Stomach (tissue), 8 donors: ENCODE measurements at regions not wholly inside any gene's neighbourhood (a gene's known extent, or its start where the extent isn't known, plus 50 kb on each side); places are given as distances from the start of the nearest gene placed in this dataset.
A peak's percentile ranks its signal among the peaks of the same experiment; 100 is the strongest.

Source experiments
- DNase-seq, 2 donors: peaks; one replicate each; pipeline versions ENCODE4 v3.0.0 to v3.0.0-alpha.2; 2013 to 2019
- H3K27ac ChIP-seq, 5 donors: fragments of 200-600 bp in 4 of 5; sonication (generic) in 4 of 5; one replicate each; pipeline ENCODE4 v1.5.1; 2013 to 2019; ENCODE audit warnings: mild to moderate bottlenecking in 1 of 5, moderate library complexity in 1 of 5
- H3K27me3 ChIP-seq, 3 donors: fragments of 200-600 bp; sonication (generic); one replicate each; pipeline ENCODE4 v1.5.1; 2017 to 2019; ENCODE audit warnings: mixed run types in 1 of 3
- H3K36me3 ChIP-seq, 4 donors: fragments of 200-600 bp; sonication (generic); 1 replicate in 3 of 4; 2 replicates in 1 of 4; pipeline ENCODE4 v1.5.1; 2016 to 2019
- H3K4me1 ChIP-seq, 4 donors: fragments of 200-600 bp; sonication (generic); one replicate each; pipeline ENCODE4 v1.5.1; 2016 to 2019
- H3K4me3 ChIP-seq, 4 donors: fragments of 200-600 bp; sonication (generic) in 3 of 4; one replicate each; pipeline ENCODE4 v1.5.1; 2016 to 2019; ENCODE audit warnings: mild to moderate bottlenecking in 1 of 4
- H3K9me3 ChIP-seq, 4 donors: fragments of 200-600 bp; sonication (generic); one replicate each; pipeline ENCODE4 v1.5.1; 2016 to 2019
- CTCF ChIP-seq, 7 experiments: fragments of 450-650 bp in 4 of 7; fragments of 200-600 bp in 3 of 7; sonication (generic) in 3 of 7; IDR thresholded peaks; one replicate each; pipeline ENCODE4 v1.5.1; 2016 to 2019; ENCODE audit warnings: antibody characterized with exemption in 7 of 7, control low read depth in 2 of 7, mild to moderate bottlenecking in 1 of 7
- EP300 ChIP-seq: sonication (generic); formaldehyde crosslinking; IDR thresholded peaks from one replicate; pipeline ENCODE4 v1.6.1; 2017; ENCODE audit warnings: antibody characterized with exemption
- POLR2A ChIP-seq, 4 donors: fragments of 450-650 bp; IDR thresholded peaks; one replicate each; pipeline ENCODE4 v1.6.1; 2016; ENCODE audit warnings: antibody characterized with exemption in 4 of 4, control low read depth in 2 of 4, mild to moderate bottlenecking in 1 of 4, moderate library complexity in 1 of 4
- POLR2AphosphoS5 ChIP-seq, 3 donors: sonication (generic); formaldehyde crosslinking; IDR thresholded peaks; one replicate each; pipeline ENCODE4 v1.6.1; 2016; ENCODE audit warnings: antibody characterized with exemption in 3 of 3
- WGBS, 5 donors: extraction: QIAGEN DNeasy Blood & Tissue Kit in 3 of 5; methylation state at CpG; one replicate each; pipeline versions ENCODE4 v1.1.5 to v1.1.7; 2013 to 2018; 5-methylcytosine and 5-hydroxymethylcytosine counted together
- intact Hi-C: fragments of 100-400 bp; cut with DNase I; formaldehyde crosslinking; loops from one replicate; pipeline ENCODE4 v1.15.1; 2023; ENCODE audit warnings: low total_unique reads
- donor health status: healthy with polysubstance abuse.
- donor health status: Bipolar disorder and iron deficiency.
- donor health status: healthy.

GRCh38 chr10:10663622-10664021 is 354.1 kb upstream of the CELF2 start:
- no peaks in the 10 kb centered on the region for H3K36me3 ChIP-seq
- TF ChIP-seq POLR2A (IDR thresholded peaks at IDR 0.05) = no peak
- TF ChIP-seq EP300 = no peak
- TF ChIP-seq CTCF (IDR thresholded peaks at IDR 0.05) = no peak
- no peak for TF ChIP-seq POLR2AphosphoS5 (IDR thresholded peaks at IDR 0.05)
- WGBS, 5 donors = 37 to 51% (median 41%) methylated on average over 3 of the region's 3 CpGs
- H3K27ac ChIP-seq = peak overlapping the region in 1 of 5 donors; percentile 24
- no peaks in the 10 kb centered on the region for H3K9me3 ChIP-seq
- no peaks in the 10 kb centered on the region for H3K27me3 ChIP-seq
- peaks cover 0 to 7% (median 2%) of the 10 kb centered on the region in 4 donors for H3K4me1 ChIP-seq
- DNase-seq = no peak
- H3K4me3 ChIP-seq = no peak overlapping the region
- intact Hi-C loops = no loop called here

- Histone ChIP-seq H3K27ac (no peak overlapping the region), H3K9me3 (no peaks in the 10 kb centered on the region), H3K36me3 (no peaks in the 10 kb centered on the region), H3K4me3 (no peak overlapping the region), H3K4me1 (peaks cover 0 to 7% (median 0%) of the 10 kb centered on the region in 4 donors), H3K27me3 (no peaks in the 10 kb centered on the region)
- 63 to 91% (median 74%) methylated on average over 6 of the region's 6 CpGs for WGBS, 5 donors
- intact Hi-C loops = no loop called here
- TF ChIP-seq POLR2A (IDR thresholded peaks at IDR 0.05) (no peak), EP300 (no peak)
- DNase-seq = no peak
These were observed 351.9 kb upstream of the CELF2 start for GRCh38 chr10:10665750-10666149.

- no peaks in the 10 kb centered on the region for H3K4me1 ChIP-seq
- intact Hi-C loops = no loop called here
- no peaks in the 10 kb centered on the region for H3K27me3 ChIP-seq
- DNase-seq = no peak
- no peak overlapping the region for H3K4me3 ChIP-seq
- TF ChIP-seq CTCF (IDR thresholded peaks at IDR 0.05) = no peak
- no peak for TF ChIP-seq EP300
- no peak for TF ChIP-seq POLR2A (IDR thresholded peaks at IDR 0.05)
- TF ChIP-seq POLR2AphosphoS5 (IDR thresholded peaks at IDR 0.05) = no peak
- WGBS, 5 donors = 49 to 68% (median 51%) methylated on average over 5 of the region's 5 CpGs
- peaks cover 0 to under 1% (median 0%) of the 10 kb centered on the region in 4 donors for H3K9me3 ChIP-seq
- no peak overlapping the region for H3K27ac ChIP-seq
- H3K36me3 ChIP-seq = no peaks in the 10 kb centered on the region
These were observed 350.2 kb upstream of the CELF2 start for GRCh38 chr10:10667466-10667865.

- Histone ChIP-seq H3K27ac (no peak overlapping the region), H3K4me1 (no peaks in the 10 kb centered on the region), H3K4me3 (no peak overlapping the region), H3K36me3 (no peaks in the 10 kb centered on the region), H3K9me3 (peaks cover 0 to 8% (median 4%) of the 10 kb centered on the region in 4 donors), H3K27me3 (no peaks in the 10 kb centered on the region)
- intact Hi-C loops = no loop called here
- DNase-seq = peak in 1 of 2 donors; percentile 24
- WGBS, 5 donors = 83 to 100% (median 94%) methylated on average over 1 of the region's 1 CpG
- TF ChIP-seq EP300 (no peak), POLR2A (IDR thresholded peaks at IDR 0.05) (no peak), CTCF (IDR thresholded peaks at IDR 0.05) (no peak), POLR2AphosphoS5 (IDR thresholded peaks at IDR 0.05) (no peak)
These were observed 340.7 kb upstream of the CELF2 start for GRCh38 chr10:10676972-10677371.

GRCh38 chr10:10677479-10677878 is 340.2 kb upstream of the CELF2 start:
- WGBS, 5 donors = 56 to 64% (median 59%) methylated on average over 3 of the region's 3 CpGs
- intact Hi-C loops = no loop called here
- Histone ChIP-seq H3K4me1 (no peaks in the 10 kb centered on the region), H3K9me3 (peaks cover 0 to 7% (median 4%) of the 10 kb centered on the region in 4 donors), H3K4me3 (no peak overlapping the region), H3K27ac (no peak overlapping the region), H3K27me3 (no peaks in the 10 kb centered on the region), H3K36me3 (no peaks in the 10 kb centered on the region)
- peak; percentile 30 to 75 for DNase-seq
- peak in 2 of 7 experiments; percentile 8 to 20 for TF ChIP-seq CTCF (IDR thresholded peaks at IDR 0.05)
- no peak for TF ChIP-seq POLR2A (IDR thresholded peaks at IDR 0.05)
